ENCODE measurements at regions not wholly inside any gene's neighbourhood (a gene's known extent, or its start where the extent isn't known, plus 50 kb on each side); places are given as distances from the start of the nearest gene placed in this dataset.
"Not testable (repeated sequence)": the region's sequence is repeated elsewhere in the genome, so short reads cannot be mapped to it uniquely, and the experiment has no call there.

DNA sequence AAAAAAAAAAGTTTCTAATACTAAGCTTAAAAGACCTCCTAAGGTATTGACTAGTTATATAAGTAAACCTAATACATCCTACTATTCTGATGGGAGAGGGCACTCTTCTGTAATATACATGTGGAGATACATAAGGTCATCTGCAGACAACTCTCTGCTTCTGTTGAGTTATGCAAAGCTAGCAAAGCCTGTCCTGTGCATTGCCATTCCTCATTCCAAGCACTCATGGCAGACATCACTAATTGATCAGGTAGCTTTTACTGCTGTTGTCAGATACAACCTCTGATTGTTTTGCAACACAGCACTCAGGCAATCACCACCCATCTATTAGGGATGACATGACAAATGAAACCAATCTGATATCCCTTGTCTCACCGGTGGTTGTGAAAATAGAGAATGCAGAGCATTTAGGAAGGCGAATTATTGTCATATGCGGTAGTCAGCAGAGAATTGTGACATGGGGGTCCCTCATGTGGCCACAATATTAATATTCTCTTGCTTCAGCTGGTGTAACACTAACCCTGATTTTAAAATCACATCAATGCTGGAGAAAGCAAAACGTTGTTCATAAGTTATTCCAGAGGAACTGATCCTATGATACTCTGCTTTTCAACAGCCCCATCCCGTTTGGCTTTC lies 416.5 kb upstream of the GYPC start:
- no peak for DNase-seq (ENCODE audit: low read depth)

DNA sequence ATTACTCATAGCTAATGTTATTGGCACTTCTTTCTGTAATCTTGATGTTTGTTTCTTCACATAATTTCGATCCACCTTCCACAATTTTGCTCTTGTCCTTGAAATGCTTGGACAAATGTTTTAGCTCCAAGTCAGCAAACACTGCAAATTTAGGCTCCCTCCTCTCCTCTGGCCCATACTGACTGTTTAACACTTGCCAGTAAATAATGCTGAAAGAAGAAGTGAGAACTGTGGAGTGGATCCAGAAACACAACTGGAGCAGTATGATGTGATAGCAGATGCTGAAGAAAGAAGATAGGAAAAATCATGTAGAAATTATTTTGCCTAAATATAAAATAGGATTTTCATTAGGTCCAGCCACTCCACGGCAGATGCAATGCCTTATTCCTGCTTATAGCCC lies 415.0 kb upstream of the GYPC start:
- DNase-seq (ENCODE audit: low read depth) = no peak

DNA sequence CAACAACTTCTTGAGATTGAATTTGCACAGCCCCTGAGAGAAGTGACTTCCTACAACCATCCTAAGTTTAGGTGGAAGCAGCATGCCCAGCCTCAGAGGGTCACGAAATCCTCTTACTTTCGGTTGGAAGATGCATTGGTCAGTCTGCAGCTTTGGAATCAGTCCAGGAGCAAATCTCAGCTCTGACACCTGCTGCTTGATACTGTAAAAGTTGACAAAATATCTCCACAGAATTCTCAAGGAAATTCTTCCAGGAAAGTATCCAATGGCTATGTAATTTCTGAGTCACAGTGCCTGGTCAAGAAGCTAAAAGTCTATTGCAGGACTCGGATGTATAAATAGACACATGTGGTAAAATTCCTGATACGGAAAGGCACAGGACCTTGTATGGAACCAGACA lies 414.5 kb upstream of the GYPC start:
- no peak for DNase-seq (ENCODE audit: low read depth)

- peak; percentile 4 for DNase-seq (ENCODE audit: low read depth)
These were observed 411.0 kb upstream of the GYPC start for GRCh38 chr2:126244937-126245336.

- no peak for DNase-seq (ENCODE audit: low read depth)
These were observed 402.3 kb upstream of the GYPC start for GRCh38 chr2:126253669-126254068.

- no peak for DNase-seq (ENCODE audit: low read depth)
These were observed 391.3 kb upstream of the GYPC start for GRCh38 chr2:126264625-126265024.

DNA sequence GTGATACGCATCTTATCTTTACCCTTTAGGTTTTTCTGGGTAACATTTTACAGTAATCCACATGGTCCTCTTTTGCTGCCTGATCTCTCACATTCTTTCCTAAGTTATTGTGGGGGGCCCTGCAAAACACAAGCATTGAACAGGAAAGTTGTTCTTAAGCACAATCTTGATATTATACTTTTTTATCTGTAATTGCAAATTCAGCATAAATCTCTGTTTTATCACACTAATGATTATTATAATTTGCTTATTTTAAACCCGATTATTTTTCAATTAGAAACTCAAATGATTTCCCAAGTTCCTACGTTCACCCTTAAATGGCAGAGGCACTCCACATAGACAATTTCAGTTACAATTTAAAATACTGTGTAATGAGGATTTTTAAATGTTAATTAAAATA lies 386.0 kb upstream of the GYPC start:
- no peak for DNase-seq (ENCODE audit: low read depth)

- DNase-seq (ENCODE audit: low read depth) = no peak
These were observed 385.4 kb upstream of the GYPC start for GRCh38 chr2:126270587-126270986.

DNA sequence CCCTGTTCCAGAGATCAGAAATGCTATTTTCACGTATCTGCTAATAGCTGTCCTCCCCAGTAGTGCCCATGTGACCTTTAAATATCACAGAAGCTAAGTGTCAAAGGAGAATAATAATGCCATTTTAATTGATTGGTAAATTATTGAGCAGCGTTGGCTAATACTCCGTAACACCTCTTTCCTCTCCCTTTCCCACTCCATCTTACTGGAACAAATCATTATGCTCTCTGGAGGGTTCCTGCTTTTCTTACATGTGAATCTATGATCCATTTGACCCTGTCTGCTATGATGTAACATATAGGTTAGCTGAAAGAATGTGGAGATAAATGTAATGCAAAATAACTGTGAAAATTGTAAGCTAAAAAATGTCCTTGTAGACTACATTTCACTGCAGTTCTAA lies 383.6 kb upstream of the GYPC start:
- no peak for DNase-seq (ENCODE audit: low read depth)

DNA sequence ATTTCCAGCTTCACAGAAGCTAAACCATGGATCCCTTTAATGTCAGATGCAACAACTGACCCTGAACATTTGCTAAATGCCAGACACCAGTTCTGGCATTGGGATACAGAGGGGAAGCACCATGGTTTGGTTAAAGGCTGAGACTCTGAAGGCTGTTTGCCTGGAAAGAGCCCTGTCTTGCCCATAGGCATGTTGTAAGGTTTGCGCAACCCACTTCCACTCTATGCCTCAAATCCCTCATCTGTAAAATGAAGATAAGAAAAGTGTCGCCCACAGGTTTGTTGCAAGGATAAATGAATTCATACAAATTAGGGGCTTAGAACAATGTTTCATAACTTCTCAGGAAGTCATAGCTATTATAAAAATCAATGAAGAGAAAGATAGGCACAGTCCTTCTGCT lies 380.9 kb upstream of the GYPC start:
- DNase-seq (ENCODE audit: low read depth) = no peak

DNA sequence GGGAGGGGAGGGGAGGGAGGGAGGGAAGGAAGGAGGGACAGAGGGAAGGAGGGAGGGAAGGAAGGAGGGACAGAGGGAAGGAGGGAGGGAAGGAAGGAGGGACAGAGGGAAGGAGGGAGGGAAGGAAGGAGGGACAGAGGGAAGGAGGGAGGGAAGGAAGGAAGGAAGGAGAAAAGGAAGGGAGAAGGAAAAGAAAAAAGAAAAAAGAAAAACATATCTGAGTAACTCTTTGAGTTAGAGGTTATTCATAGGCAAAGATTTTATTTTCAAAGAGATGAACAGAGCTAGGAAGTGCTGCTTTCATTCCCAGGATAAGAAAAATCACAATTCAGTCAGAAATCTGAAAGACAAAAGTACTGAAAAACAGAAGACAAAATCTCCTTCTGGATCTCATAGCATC lies 379.7 kb upstream of the GYPC start:
- not testable (repeated sequence) for DNase-seq (ENCODE audit: low read depth)

- no peak for DNase-seq (ENCODE audit: low read depth)
These were observed 367.6 kb upstream of the GYPC start for GRCh38 chr2:126288362-126288761.

GRCh38 chr2:126293962-126294361 lies 362.0 kb upstream of the GYPC start:
- not testable (repeated sequence) for DNase-seq (ENCODE audit: low read depth)

GRCh38 chr2:126299469-126299976 lies 356.4 kb upstream of the GYPC start:
- no peak for DNase-seq (ENCODE audit: low read depth)

- no peak for DNase-seq (ENCODE audit: low read depth)
These were observed 355.6 kb upstream of the GYPC start for GRCh38 chr2:126300348-126300747.

DNA sequence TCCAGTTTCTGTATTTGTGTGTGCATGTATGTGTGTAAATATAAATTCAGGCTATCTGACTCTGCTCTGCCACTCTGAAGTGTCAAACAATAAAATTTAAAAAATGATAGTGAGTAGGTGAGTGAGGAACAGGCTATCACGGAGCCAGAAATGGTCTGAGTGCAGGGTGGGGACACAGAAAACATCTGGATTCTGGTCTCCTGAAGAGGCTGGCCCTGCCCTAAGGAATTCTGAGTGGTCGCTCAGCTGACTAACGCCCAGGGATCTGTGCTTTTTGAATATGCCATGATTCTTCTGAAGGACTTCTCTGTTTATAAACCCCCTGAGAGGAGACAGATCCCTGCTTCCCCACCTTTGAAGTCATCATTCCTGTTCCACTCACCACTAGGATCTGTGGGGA lies 353.9 kb upstream of the GYPC start:
- no peak for DNase-seq (ENCODE audit: low read depth)

DNA sequence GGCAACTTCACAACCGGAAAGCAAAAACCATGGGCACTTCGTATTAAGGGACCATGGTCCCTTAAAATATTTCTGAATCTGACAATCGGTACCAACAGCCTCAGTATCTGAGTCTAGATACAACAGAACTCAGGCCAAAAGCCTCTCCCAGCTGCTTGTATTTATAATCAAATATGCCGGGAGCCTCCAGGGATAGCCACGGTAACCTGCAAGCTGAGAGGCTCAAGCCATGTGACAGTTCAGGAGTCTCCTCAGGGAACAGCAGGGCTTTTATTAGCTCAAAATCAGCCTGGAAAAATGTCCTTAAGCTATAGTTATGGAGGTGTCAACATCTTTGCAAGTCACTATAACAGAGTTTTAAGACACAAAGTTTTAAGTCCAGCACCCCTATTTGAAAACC lies 352.8 kb upstream of the GYPC start:
- no peak for DNase-seq (ENCODE audit: low read depth)

- no peak for DNase-seq (ENCODE audit: low read depth)
These were observed 351.8 kb upstream of the GYPC start for GRCh38 chr2:126304154-126304553.

DNA sequence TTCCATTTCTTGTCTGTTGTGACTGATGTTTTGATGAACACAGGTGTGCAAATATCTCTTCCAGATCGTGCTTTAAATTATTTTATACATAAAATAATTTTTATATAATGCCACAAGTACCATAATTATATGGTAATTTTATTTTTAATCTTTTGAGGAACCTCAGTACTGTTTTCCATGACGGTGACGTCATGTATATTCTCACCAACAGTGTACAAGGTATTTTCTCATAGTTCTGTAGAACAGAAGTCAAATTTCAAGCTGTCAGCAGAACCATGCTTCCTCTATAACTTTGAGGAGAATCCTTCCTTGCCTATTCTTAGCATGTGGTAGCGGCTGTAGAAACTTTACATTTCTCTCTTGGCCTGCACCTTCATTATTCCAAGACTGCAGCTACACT lies 349.4 kb upstream of the GYPC start:
- DNase-seq (ENCODE audit: low read depth) = no peak

GRCh38 chr2:126307740-126308139 lies 348.2 kb upstream of the GYPC start:
- DNase-seq (ENCODE audit: low read depth) = no peak

DNA sequence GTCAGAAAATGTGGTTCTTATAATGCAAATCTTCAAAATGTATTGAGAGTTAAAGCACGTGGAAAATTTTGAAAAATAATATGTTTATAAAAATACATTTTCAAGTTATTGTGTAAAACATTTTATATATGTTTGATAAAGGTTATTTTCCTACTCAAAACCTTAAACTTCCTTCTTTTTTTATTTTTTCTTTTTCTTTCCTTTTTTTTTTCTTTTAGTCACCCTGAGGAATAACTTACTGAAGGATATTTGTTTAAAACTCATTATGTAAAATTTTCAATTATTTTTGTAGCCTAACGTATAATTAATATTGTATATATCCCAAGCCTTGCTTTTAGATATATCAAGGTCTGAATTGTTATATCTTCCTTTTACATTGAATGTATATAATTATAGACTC lies 346.8 kb upstream of the GYPC start:
- DNase-seq (ENCODE audit: low read depth) = no peak

DNA sequence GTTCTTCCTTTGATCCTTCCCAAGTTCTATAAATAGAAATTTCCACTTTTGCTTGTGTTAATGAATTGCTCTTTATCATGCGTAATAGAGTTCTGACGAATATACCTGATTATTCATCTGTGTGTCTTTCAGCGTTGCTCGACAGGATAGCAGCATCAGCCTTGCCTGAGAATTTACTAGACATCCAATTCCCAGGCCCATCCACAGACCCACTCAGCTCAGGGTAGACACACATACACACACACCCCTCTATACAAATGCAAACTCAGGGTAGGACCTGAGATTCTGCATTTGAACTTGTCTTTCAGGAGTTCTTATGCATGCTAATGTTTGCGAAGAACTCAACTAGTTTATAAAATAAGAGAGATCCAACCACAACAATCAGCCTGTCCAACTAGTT lies 343.4 kb upstream of the GYPC start:
- no peak for DNase-seq (ENCODE audit: low read depth)

GRCh38 chr2:126315828-126316227 lies 340.1 kb upstream of the GYPC start:
- no peak for DNase-seq (ENCODE audit: low read depth)

GRCh38 chr2:126317790-126318431 lies 338.0 kb upstream of the GYPC start:
- DNase-seq (ENCODE audit: low read depth) = no peak
